HG03159 (cell line): ENCODE measurements at regions not wholly inside any gene's neighbourhood (a gene's known extent, or its start where the extent isn't known, plus 50 kb on each side); places are given as distances from the start of the nearest gene placed in this dataset.

ENCODE experiments used
- ATAC-seq: cut with Tn5 transposase; IDR thresholded peaks from one replicate; pipeline ENCODE4 v1.9.1; 2021; ENCODE audit warnings: mild to moderate bottlenecking, moderate library complexity; ENCODE audit not compliant: unreplicated experiment

DNA sequence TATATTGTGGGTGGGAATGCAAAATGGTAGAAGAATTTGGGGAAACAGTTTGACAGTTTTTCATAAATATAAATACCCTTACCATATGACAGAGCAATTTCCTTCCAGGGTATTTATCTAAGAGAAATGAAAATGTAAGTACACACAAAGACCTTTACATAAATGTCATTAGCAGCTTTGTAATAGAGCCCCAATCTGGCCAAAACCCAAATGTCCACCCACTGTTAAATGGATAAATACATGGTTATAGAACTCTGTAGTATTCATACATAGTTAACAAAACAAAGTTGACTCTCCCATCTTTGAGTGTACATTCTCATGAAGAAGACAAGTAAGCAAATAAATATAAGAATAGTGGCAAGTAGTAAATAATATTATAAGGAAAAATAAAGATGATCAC is 514.8 kb upstream of the NOX3 start:
- no peak for ATAC-seq

DNA sequence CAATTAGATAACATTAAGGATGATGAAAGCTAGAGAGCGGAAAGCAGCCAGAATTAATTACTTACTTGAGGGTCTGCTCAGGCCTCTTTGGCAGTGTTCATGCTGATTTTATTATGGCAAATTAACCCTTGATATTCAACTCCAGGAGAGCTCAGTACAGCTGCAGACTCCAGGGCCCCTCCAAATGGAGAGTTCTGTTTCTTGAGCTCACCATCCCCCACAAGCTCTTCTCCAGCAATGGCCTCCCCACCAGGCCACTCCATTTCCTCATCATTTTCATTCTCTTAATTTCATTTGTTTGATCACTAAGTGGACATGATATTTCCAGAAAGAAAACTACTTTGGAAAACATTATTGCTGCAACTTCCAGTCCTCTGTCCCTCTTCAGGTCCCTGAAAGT is 513.3 kb upstream of the NOX3 start:
- ATAC-seq, result no peak

DNA sequence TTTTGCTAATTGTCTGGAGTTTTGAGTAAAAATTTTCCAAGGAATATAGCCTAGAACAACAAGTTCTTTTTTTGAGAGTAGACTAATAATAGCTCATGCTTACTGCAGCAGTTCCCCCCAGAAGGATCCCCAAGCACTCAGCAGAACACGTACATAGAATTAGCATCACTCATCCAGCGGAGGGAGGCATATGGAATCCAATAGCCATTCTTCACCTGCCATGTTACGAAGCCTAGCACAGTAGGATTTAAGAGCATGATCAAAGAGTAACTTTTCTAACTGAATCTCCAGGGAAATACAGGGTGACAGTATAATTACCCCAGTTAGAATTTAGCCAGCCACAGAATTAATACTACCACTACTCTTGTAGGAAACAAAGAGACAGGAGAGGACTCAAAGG is 511.7 kb upstream of the NOX3 start:
- no peak for ATAC-seq

DNA sequence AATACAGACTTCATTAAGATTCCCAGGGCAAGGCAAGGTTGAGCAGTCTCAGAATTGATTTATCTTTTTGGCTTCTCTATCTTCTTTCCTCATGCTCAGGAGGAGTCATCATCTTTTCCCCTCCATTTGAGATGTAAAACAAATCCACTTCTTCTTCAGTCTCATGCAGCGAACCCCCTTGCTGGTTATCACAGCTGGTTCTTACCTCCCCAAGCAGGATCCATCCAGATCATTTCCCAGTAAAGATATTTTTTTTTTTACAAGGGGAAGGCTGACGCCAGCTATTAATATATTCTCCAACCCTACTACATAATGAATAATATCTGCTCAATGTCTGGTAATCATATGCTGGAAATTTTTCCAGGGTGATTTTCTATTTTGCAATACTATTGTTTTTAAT is 508.9 kb upstream of the NOX3 start:
- no peak for ATAC-seq

DNA sequence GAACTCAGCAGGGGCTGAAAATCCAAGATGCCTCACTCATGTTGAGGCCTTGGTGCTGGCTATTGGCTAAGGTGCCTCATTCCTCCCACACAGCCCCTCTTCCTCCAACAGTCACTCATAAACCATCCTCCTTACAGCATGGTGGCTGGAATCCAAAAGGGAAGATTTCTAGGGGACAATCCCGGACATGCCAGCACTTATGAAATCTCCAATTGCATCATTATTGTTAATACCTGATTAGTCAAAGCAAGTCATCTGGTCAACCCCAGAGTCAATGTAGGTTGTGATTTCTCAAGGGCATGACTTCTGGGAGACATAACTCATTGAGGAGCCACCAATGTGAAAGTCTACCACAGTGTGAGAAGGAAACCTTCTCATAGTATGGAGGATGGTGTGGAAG is 506.6 kb upstream of the NOX3 start:
- no peak for ATAC-seq

DNA sequence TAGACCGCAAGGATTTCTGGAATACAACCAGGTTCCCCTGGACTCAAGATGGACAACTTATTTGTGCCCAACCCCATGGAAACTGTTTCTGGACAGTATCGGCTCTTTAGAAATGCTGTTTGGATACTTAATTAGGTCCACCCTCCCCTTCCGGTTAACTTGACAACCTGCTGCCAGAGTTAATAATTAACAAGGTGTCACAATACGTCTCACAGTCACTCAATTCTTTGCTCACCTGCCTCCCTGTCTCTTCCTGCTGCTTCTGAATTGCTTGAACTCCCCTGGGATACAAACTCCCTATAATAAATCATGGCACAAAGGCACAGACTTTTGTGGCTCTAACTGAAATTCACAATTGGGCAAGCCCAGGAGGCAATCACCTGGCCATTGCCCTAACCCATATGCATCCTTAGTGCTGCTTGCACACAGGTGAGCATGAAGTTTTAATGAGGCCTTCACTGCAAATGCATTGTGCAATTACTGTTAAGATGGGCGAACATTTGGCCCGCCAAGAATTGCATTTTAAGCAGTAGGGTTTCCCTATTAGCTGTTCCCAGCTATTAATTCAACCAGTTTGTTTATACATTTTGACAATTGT is 504.4 kb upstream of the NOX3 start:
- no peak for ATAC-seq

DNA sequence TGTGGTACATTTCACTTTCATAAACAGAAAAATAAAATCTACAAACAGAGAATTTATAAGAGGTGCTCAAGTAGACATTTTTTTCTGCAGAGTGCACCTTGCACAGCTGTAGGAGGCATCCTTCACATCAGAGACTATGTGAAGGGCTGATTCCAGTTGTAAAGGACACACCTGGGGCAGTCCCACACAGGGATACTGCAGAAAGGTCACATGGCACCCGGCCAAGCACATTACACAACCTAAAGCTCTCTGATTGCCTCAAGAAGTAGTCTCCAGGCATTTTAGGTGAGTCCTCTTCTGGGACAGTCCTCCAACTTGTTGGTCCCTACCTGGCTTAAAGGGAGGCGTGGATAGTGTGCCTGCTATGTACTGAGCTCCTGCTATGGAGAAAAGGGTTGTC is 502.9 kb upstream of the NOX3 start:
- ATAC-seq, result no peak

DNA sequence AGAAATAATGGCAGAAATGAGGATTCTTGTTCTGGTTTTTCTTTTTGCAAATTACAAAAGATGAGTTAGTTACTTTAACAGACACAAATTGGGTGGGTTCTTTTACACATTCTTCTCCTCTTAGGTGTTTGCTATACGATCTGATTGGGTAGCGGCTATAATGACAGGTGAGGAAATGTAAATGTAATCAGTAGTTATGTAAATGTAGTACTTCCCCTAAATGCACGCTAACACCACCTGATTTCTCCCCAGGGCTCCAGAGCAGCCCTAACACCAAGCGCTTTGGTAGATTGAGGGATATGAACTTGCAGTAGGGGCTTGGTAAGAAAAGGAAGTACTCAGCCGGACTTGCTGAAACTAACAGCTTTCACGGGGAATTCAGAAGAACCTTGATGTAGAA is 499.4 kb upstream of the NOX3 start:
- no peak for ATAC-seq

DNA sequence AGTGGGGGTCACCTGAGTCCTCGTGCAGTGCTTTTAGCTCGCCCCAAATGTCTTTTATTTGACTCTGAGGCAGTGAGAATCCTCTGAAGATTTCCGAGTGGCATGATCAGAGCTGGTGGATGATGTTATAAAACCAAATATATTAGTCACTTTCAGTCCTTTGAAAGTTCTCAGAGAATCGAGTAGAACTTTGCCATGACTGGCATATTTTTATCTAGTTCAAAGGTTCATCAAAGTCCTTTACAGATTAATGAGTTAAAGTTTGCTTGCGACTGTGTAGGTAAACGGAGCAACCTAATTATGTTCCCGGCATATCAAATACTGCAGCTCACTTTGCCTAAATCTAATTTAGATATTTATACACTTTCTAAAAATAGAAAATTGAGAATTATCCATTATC is 498.5 kb upstream of the NOX3 start:
- no peak for ATAC-seq

DNA sequence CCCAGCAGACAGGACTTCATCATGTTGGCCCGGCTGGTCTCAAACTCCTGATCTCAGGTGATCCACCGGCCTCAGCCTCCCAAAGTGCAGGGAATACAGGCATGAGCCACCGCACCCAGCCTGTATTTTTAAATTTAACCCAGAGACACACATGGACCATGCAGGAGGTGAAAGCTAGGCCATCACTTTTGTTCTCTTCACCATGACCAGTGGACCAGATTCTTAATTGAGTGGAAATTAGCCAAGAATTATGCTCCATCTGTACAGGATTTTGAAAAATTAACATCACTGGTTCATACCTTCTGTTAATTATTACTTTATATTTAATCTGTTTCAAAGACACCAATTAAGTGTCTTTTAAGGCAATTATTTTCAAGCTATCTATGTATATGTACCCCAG is 493.6 kb upstream of the NOX3 start:
- ATAC-seq, result no peak

DNA sequence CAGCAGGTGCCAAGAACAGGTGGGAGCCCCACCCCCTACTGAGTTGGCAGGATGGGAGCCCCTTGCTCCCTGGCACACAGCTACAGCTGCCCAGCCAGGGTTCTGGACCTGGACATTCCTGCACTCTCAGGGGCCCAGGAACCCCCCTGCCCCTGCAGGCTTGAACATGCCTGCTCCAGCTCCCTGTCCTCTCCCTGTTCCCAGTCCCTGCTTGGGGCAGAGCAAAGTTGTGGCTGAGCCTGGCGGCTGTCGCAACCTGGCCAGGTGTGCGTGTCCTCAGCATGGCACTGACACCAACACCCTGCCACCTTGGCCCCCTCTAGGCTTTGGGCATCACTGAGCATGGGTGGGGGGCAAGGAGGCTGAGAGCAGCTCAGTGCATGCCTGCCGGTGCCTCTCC is 491.2 kb upstream of the NOX3 start:
- no peak for ATAC-seq

DNA sequence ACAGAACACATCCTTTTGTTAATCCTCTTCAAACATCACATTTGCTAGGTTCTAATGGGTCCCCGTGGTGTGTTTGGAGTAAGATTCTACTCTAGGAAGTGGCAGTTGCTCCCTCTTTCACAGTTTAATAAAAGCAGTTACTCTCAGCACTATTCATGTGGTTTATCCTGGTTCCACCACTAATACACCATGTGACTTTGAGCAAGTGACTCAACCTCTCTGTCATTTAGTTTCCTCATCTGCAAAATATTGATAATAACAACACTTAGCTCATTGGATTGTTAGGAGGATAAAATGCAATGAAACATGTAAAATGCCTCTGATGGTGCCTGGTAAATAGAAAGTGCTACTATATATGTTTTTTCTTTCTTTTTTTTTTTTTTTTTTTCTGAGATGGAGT is 488.0 kb upstream of the NOX3 start:
- no peak for ATAC-seq

DNA sequence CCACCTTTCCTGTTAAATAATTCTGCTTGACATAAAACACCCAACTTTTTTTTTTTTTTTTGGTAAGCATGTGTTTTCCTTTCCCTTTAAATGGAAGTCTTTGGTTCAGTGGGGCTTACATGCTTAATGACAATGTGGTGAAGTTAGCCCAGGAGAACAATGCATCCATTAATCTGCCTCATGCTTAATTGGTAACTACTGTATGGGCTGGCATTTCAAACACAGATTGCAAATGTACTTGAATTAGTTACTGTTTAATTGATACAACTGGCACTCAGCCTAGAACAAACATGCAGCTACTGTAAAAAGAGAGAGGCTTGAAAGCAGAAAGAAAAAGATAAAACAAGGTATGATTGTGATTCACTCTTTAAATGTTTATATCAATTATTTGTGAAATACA is 483.6 kb upstream of the NOX3 start:
- ATAC-seq, result no peak

DNA sequence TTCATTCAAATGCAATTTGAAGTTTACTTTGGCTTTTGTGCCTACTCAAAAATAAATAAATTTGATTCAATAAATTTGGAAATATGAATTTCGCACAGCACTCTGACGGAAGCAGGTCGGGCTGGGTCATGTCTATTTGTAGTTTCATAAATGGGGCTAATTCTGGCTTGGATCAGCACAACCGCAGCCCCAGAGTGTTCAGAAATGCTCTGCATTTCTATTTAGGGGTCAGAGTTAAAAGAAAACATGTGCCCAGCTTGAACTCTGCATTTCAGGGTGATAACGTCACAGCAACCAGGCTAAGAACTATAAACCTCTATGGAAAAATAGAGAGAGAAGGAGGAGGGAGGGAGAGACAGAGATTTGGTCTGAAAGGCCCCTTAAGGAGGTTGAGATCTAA is 480.9 kb upstream of the NOX3 start:
- ATAC-seq, result no peak

DNA sequence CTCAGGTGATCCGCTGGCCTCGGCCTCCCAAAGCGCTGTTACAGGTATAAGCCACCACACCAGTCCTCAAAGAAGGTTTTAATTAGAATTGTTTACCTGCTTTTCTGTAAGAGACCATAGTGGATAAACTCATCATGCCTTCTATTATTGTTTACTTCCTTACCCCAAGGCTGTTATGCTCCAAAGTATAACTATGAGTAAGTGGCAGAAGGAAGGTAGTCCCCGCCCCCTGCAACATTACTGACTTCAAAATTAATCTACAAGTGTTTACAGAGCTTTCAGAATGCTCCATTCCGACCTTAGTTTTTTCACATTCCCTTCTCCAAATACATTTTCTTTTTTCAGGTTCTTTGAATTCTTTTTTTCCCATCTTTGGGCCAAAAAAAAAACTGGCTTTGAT is 480.5 kb upstream of the NOX3 start:
- no peak for ATAC-seq

DNA sequence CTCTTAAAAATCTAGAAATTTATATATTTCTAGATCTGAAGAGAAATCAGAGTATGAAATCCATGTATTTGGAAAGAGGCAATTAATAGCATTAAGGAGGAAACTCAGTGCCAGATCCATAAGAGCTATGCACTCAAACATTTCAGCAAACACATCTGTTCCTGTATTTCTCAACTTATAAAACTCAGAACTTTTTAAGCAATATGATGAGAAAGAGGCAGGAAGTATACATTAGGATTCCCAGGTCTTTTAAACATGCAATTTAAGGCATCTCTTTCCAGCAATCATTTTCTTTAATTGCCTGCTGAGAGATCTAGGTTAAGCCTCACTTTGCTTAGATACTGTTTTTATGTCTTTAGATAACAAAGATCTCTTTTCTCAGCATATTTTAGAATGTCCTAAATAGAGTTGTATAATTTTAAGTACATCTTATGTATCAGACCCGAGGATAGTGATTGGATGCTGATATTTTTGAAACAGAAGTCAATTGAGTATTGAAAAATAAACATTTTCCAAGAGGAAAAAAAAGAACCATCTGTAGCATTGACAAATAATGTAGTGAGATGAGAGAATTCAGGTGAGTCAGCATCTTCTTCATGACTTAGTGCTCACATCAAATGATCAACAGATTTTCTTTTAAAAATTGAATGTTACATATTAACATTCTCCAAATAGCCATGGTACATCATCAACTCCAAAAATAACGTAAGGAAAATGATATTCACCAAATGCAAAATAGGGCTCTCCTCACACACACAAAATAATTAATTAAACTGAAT is 461.4 kb upstream of the NOX3 start:
- no peak for ATAC-seq

DNA sequence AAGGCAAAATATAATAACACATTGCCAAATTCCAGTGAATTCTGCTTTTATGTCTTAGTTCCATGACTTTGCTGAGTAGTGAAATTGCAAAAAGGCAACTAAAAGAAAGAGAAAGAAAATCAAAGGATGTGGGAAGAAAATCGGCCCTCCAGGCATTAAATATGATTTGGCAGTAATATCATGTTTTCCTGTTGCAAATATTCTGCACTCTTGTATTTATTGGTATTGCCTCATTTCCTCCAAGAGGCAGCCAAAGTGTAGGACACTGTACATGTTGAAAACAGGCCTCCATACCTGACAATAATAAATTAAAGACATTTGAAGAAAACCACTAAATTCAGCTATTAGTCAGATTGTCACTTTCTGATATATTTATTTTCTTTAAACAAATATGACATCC is 460.0 kb upstream of the NOX3 start:
- ATAC-seq, result no peak

DNA sequence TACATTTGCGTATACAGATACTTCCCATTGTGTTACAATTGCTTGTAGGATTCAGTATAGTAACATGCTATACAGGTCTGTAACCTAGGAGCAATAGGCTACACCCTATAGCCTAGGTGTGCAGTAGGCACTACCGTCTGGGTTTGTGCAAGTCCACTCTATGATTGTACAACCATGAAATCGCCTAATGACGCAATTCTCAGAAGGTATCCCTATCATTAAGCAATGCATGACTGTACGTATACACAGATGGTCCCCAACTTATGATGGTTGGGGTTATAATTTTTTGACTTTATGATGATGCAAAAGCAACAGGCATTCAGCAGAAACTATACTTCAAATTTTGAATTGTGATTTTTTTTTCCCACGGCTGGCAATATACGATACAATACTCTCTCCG is 458.2 kb upstream of the NOX3 start:
- no peak for ATAC-seq

DNA sequence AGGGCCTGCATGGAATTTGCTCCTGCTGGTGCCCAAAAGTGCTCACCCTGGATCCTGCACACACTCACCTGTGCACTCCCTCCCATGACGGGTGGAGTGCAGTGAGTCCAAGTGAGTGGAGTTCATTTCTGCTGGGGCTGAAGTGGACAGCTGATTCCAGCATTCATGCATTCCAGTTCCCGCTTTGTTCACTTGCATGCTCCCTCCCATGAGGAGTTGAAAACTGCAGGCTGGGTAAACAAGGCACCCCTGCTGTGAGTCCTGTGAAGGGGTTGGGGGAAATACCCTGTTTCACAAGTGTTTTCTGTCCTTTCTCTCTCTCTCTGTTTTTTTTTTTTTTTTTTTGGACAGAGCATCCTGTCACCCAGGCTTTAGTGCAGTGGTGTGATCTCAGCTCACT is 454.1 kb upstream of the NOX3 start:
- ATAC-seq, result no peak

DNA sequence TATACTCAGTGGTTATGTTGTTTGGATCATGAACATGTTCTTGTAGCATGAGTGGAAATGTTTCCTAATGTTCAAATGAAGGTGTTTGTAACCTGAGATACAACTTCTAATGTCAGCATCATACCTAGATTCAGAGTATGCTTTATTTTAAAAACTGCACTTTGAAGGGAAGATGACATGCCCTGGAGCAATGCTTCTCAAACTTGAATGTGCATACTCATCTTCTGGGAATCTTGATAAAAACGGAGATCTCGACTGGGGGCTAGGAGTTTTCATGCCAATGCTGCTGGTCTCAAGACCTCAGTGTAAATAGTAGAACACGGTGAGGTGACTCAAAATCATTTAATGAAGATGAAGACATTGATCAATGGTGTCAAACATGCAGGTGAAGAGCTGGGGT is 440.0 kb upstream of the NOX3 start:
- ATAC-seq, result no peak

DNA sequence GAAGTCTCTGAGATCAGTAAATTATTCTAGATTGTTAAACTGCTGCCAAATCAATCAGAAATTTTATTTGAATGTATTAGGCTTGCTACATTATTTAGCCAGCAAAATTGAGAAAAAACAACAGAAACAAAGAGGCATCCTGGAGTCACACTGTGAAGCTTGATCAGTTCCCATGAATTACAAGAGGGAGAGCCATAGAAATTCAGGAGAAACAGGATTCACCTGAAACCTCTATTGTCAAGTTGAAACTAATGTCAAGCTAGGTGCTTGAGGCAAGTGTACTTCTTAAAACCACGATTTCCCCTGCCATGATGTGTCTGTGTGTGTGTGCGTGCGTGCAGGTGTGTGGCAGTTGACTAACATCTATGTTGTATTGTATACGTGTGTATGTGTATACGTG is 439.1 kb upstream of the NOX3 start:
- ATAC-seq, result no peak

DNA sequence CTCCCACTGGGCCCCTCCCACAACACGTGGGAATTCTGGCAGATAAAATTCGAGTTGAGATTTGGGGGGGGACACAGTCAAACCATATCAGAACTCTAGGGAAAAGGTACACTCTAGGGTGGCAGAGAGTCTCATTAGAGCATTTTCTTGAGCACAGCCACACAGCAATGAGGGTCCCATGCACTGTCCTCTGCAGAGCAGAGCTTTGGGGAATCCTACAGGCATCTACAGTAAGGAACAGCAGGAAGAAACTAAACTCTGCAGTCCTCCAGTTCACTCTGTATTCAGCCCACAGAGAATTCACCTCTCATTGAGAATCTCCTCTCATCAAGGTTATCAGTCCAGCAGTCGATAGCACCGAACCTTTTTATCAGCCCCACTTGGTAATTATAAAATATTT is 438.6 kb upstream of the NOX3 start:
- ATAC-seq, result no peak

DNA sequence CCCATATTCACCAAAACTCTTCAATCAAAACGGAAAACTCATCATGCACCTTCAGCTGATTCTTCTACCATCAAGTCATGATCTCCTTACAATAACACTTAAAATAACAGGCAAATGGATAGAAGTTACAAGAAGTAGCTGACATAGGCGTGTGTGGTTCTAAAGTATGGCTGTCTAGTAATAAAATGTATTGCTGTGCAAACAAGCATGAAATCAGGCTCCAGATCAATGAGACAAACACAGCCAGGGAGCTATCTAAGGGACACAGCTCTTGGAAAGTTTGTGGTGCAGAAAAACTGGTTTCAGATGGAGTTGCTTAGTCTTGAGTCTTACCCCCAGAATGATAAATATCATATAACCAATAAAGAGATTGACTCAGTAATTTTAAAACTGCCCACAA is 434.8 kb upstream of the NOX3 start:
- ATAC-seq, result no peak
